C4-2B (cell line): ENCODE measurements at regions not wholly inside any gene's neighbourhood (a gene's known extent, or its start where the extent isn't known, plus 50 kb on each side); places are given as distances from the start of the nearest gene placed in this dataset.

Source experiments
- CTCF ChIP-seq: fragments of 450-650 bp; conservative IDR thresholded peaks from 2 replicates; pipeline ENCODE4 v1.5.1; 2017; ENCODE audit warnings: mild to moderate bottlenecking
- ZFX ChIP-seq: fragments of 450-650 bp; IDR thresholded peaks from 2 replicates; pipeline ENCODE4 v1.6.1; 2017

- TF ChIP-seq CTCF (no peak), ZFX (no peak)
These were observed 92.4 kb upstream of the JCAD start for GRCh38 chr10:30151581-30152389.
